ENCODE measurements at regions not wholly inside any gene's neighbourhood (a gene's known extent, or its start where the extent isn't known, plus 50 kb on each side); places are given as distances from the start of the nearest gene placed in this dataset.
"Not testable (repeated sequence)": the region's sequence is repeated elsewhere in the genome, so short reads cannot be mapped to it uniquely, and the experiment has no call there.

DNA sequence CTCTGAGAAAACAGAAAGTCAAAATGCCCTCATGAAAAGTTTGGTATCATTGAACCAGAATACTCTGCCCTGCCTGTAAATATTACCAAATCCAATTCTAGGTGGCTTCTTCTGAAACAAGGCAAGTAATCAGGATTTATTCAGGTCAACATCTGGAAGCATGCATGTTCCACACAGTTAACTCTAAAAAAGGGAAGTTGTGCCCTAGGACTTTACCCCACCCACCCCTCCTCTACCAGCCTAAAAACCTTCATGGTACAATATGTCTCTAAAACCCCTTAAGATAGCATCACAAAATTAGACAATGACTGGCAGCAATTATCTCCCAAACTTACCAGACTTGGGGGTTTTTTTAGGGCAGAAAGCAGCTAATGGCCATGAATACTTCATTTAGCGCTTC is 414.8 kb upstream of the SLC30A5 start:
- DNase-seq = no peak

- no peak for DNase-seq
Observed at GRCh38 chr5:68680366-68680765, 413.4 kb upstream of the SLC30A5 start.

DNA sequence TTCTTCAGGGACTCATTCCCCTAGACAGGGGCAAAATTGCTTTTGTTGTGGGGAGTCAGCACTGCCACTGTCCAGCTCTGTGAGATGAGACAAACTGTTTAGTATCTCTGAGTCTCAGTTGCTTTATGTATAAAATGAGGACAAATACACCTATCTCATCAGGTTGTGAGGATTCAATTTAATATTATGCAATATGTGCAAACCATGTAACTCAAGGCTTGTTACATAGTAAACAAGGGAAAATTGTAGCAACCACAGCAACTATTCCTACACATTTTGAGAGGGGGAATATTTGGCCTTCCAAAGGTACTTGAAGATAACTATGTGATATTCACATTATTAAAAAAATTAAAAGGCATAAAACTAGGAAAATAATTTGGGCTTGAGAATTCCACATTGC is 411.9 kb upstream of the SLC30A5 start:
- no peak for DNase-seq

- DNase-seq = no peak
Observed at GRCh38 chr5:68682400-68683160, 411.2 kb upstream of the SLC30A5 start.

DNA sequence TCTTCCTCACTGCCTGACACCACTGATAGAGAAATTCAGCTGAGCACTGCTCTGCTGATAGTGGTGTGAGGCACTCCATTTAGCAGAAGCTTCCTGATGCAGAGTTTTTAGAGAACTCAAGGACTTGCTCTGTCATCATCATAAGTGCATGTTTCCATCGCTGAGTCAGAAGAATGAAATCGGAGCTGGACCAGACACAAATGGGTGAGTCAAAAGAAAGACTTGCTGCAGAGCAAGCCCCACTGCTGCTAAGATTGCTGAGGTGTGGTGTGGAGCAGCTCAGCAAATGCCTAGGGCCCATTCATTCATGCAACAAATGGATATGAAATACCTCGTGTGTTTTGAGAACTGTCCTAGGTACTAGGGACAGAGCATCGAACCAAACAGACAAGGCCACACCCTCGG is 410.2 kb upstream of the SLC30A5 start:
- DNase-seq = no peak

- DNase-seq = no peak
Observed at GRCh38 chr5:68685863-68686262, 408.0 kb upstream of the SLC30A5 start.

GRCh38 chr5:68688547-68688946 is 405.3 kb upstream of the SLC30A5 start:
- no peak for DNase-seq

DNA sequence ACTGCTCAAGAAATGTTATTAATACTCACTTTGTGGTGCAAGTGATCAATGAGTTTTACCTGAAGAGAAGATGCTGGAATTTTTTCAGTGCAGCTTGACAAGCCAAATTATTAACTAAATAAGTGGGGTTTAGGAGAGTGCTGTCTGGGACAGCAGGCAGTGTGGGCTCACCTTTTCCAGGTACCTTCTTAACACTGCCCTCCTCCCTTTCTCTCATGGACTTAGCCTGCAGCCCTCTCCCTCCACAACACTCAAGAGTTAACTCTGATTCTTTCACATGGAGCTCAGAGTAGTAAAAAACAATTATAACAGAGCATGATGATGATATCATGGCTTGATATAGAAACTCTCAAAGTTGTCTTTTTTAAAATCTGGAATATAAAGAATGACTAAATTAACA is 404.8 kb upstream of the SLC30A5 start:
- no peak for DNase-seq

GRCh38 chr5:68691874-68692273 is 401.9 kb upstream of the SLC30A5 start:
- not testable (repeated sequence) for DNase-seq

- DNase-seq = no peak
Observed at GRCh38 chr5:68698025-68698940, 395.5 kb upstream of the SLC30A5 start.

GRCh38 chr5:68699966-68700365 is 393.8 kb upstream of the SLC30A5 start:
- DNase-seq = no peak

DNA sequence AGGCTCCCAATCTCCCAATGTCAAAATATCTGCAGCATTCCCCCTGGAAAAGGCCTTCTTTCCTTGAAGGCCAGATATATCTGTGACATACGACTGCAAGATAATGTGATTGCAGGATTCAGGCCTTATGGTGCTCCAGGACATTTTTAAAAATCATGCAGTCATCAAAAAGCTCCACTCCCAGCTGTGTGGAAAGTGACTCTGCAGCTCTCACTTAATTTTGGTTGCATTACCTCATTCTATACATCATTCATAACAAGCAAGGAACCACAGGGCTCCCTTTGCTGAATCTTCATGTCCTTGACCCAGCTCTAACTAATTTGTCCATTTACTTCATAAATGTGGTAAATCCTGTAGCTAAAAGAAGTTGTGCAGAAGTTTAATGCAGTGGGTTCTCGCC is 386.2 kb upstream of the SLC30A5 start:
- no peak for DNase-seq

DNA sequence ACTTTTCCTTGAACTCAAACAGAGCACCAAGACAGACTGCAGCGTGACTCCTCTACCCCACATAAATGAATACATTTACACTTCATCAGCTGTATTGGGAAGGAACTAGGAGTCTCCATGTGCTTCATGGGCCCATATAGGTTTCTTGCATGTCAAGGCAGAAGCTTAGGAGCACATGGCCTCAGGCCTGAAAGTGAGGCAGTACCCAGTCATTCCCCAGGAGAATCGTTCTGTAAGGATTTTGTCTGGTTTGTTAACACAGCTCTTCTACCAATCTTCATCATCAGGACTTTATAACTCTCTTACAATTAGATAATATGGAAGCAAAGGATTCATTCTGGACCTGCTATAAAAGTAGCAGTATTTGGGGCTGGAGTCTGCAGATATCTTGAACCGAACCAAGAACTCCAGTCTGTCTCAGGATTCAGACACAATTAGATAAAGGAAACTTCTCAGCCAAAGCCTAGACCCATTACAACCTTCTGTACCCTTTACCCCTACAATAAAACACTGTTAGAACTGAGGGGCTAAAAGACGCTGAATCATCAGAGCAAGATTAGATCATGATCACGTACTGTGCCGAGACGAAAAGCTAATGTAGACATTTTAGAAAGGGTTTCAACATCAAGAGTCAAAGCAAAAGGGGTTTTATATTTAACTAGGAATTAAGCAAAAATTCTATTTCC is 385.5 kb upstream of the SLC30A5 start:
- no peak for DNase-seq

- DNase-seq = no peak
Observed at GRCh38 chr5:68708842-68709170, 385.0 kb upstream of the SLC30A5 start.

GRCh38 chr5:68709239-68709638 is 384.6 kb upstream of the SLC30A5 start:
- no peak for DNase-seq

DNA sequence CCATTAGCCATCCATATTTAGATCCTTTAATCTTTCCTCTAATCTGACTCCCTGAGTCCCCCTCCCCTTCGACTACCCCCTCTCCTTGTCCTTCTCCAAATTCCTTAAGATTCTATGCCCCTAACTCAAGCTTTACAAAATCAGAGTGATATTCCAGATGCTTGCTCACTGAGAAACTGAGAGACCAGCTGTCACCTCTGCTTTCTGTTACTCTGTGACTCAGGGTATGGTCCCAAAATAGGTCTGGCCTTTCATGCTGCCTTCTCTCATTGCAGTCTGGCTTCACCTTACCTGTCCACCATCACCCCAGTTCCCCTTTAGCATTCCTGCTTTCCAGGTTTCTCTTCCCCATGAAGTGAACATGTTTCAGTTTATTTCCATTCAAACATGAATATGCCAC is 383.3 kb upstream of the SLC30A5 start:
- DNase-seq = no peak

- no peak for DNase-seq
Observed at GRCh38 chr5:68711293-68712200, 382.3 kb upstream of the SLC30A5 start.

DNA sequence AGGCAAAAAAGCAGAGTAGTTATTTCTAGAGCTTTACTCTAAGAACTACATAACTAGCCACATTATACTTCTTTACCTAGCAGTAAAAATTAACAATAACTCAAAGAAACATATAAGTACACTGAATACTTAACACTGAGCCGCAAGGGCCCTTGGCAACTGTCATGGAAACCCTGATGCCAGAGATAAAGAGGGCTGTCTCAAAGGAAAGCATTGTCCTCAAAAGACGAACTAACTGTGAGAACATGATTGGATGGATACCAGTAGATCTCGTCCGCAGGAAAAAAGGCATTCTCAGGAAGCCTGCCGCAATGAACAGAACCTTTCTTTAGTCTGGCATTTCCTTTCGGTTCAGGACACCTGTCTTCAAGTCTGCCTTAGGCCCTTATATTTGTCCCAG is 379.0 kb upstream of the SLC30A5 start:
- DNase-seq = no peak

GRCh38 chr5:68720884-68721610 is 372.8 kb upstream of the SLC30A5 start:
- DNase-seq = no peak

DNA sequence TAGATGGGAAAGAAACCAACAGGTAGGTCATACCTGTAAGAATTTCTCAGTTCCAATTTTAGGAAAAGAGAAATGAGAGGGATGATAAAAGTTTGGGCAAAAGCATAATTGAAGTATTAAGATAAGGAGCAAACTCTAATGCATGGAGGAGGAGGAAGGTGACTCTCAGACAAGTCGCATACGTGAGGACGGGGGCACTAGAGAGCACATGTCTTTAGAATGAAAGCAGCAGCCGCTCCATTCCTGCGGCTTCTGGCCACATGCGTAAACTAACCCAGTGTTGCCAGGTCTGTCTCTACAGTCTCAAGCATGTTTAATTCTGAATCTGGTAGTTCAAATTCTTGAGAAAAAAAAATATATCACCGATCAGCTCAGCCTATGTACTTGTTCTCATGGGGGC is 371.5 kb upstream of the SLC30A5 start:
- no peak for DNase-seq

DNA sequence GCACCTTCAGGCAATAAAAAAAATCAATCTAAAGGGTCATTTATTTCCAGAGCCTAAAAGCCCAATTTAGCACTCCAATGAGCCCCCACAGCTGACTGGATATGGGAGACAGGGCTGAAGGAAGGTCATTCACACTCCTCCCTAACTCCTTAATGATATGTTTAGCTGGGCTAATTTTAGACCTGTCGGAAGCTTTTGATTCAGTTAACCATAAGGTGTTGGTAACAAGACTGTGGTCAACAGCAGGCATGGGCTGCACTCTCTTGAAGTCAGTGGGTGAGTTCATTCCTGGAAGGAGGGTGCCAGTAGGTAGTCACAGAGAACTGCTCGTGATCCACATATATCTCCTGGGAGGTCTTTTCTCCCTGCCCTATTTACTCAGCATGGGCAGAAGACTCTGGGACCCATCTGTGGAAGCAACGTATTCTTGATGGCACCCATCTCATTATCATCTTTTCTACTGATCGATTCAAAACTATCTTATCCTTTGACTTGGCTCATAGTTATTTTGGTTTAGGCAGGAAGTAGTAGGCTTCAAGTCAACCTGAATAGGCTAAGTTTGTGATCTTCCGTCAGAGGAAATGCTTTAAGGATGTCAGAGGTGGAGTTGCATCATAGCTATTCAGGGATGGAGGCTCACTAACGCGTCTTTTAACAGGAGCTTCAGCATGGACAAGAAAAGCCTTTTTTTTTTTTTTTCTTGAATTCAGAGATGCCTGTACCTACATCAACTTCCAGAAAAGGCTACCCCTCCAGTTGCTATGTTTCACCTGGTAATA is 367.7 kb upstream of the SLC30A5 start:
- no peak for DNase-seq
